ENCODE measurements at regions not wholly inside any gene's neighbourhood (a gene's known extent, or its start where the extent isn't known, plus 50 kb on each side); places are given as distances from the start of the nearest gene placed in this dataset.

DNA sequence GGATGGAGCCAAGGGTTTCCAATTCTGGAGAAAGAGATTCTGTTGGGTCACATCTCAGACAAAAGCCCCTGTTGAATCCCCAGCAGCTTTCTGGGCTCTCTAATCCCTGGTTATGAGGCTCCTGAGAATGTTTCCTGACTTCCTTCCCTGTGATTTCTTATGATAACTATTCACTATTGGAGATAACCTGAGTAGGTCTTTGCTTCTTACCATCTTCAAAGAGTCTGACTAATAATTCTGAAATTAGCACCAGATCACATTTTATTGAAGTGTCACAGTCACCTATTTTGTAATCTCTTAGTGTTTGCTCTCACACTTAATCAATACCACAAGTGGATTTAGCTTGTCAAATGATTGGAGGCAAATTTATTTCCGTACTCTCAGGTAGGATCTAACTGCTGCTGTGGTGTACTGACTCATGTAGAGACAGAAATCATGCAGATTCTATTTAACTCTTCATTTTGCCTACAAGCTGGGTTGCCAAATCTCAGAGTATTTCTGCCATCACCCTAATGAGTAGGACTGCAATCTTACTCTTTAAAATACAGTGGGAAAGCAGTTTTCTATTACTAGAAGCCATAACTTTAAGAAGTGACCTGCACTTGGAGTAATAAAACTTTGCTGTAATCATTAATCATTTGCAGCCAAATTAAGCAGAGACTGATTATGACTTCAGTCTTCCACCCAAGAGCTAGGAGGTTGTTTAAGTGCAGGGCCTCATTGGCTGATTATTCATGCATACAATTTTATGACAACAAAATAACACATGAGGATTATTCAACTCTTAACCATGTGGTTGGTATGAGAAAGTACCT lies 422.1 kb downstream of the EPM2A start:
- no peak for DNase-seq

DNA sequence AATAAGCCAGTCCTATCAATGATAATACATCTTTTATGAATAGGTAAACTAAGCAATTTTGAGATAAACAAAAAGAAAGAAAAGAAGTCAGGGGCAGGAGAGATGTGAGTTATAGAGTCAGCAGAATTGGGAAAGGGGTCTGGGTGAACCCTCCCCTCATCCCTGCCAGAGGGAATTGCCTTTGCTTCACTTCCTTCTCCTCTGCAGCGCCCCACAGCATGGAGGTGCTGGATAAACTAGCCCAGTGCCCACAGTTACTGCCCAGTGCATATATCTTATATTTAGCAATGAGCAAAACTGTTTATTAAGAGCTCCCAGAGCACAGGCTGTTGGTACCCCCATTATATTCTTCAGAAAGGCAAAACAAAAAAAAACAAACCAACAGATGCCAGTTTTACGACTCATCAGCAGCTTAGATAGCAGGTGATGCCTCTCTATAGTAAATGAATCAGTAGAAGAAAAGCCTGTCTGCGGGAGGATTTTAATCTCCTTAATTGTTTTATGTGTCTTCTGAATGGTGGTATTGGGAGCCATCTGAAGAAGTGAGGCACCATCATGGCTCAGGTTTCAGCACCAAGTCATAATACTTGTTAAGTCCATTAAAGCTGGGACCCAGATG lies 419.2 kb downstream of the EPM2A start:
- DNase-seq: no peak

DNA sequence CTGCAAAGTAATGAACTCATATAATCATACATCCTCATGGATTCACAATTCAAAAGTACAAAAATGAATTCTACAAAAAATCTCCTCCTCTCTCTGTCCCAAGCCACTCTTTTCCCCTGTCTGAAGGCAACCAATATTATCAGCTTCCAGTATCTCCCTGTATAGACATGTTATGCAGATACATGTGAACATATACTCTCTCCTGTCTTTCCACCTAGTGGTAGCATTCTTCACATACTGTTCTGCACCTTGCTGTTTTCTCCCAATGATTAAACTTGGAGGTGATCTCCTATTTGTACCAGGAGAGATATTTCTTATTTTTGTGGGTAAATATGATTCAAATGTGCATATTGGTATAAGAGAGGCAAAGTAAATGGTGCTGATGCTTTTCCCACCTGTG lies 416.4 kb downstream of the EPM2A start:
- no peak for DNase-seq

DNA sequence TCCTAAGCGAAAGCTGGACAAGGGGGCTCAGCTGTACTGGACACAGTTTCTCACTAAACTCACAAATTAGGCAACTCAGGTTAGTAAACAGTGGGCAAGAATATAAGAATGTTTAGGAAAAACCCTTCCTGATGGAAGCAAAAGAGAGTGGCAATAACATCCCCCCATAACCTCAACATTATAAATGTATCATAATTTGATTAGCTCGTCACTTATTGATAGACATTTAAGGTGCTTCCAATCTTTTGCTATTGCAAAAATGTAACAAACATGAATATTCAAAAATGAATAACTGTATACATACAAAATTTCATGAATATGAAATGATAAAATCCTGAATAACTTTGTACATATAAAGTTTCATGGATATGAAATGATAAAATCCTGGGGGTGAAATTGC lies 415.7 kb downstream of the EPM2A start:
- no peak for DNase-seq

DNA sequence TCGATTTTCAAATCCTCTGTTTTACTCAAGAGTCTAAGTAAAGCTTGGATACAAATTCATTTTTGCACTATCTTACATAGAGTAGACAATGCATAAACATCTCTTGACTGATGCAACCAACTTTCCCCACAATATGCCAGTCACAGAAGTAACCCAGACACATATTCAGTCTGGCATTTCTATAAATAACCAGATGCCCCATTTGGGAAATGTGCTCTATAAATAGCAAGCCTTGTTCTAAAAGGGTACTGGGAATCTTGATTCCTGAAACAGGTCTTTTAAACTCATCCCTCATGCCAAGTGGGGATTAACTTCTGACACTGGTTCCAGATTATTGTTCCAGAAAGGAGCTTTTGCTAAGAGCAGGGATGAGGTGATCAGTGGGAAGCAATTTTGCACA lies 411.7 kb downstream of the EPM2A start:
- no peak for DNase-seq

DNA sequence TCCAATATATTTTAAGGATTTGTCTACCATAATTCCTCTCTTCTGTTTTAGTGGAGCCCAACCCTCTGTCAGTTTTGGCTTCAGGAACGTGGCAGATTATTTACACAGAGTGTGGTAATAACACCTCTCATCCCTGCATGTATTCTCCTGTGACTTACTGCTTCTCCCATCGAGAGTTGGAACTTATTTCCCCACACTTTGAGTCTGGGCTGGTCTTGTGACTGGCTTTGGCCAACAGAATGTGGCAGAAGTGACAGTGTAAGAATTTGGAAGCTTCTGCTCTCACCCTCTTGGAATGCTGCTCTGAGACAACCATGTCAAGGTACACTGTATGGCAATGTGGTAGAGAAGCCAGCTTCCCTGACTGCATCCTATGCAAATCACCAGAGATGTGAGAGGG lies 407.7 kb downstream of the EPM2A start:
- no peak for DNase-seq

DNA sequence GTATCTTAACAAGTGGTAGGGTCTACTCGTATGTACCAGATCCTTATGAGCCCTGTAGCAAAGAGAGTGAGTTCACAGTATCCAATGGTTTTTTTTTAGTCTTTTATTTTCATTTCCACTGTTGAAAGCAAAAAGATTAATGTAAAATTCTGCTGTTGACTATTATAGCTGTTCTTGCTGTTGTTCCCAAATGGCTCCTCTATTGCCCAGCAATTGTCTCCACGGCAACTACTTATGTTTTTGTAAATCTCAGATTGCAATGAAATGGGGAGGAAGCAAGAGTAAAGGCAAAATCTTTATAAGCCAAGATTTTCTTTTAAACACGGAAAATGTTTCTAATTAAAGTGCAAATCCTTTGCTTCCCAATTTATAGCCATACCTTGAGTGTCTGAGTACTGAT lies 406.1 kb downstream of the EPM2A start:
- no peak for DNase-seq

DNA sequence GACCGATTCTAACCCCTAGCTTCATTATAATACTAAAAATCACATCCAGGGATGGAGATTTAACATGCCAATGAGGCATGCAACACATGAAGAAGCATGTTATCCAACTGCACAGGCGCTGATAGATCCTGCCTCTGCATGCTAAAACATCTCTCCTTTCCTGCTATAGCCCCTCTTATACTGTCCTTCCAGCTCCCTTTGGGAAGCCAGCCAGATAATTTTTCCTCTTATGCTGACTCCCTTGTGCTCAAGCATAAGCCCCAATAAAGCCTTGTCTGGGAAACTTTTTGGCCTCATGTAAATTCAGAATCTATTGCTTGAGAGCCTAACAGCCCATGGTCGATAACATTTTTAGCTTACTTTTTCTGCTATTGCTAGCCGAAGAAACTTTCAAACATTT lies 404.3 kb downstream of the EPM2A start:
- no peak for DNase-seq

DNA sequence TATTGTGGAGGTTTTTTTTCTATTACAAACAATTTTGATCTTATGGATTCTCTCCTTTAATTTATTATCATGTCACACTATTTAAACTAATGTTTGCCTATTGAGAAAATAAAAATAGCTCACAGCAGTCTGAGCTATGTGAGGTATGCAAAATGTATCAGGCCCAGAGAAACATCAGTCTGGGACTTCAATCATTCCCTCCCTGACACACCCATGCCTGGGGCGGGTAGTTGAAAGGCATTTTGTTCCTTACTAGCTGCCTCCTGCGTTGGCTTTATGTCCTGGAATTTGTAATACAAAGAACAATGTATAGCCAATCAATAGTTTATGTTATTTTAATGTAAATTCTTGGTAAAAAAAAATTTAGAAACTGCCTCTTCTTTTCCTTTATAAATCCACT lies 403.3 kb downstream of the EPM2A start:
- DNase-seq: no peak

DNA sequence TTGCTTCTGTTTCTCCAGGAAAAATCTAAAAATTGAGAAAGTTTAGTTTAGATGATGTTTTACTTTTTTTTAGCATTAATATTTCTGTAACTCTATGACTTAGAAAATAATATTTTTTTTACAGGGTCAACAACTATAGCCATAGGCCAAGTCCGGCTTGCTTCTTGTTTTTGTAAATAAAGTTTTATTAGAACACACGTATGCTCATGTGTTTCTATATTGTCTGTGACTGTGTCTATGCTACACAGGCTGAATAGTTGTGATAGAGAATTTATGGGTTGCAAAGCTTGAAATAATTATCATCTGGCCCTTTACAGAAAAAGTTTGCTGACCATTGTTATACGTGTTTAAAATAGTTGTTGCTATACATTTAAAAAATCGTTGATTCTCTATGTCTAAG lies 399.2 kb downstream of the EPM2A start:
- no peak for DNase-seq

DNA sequence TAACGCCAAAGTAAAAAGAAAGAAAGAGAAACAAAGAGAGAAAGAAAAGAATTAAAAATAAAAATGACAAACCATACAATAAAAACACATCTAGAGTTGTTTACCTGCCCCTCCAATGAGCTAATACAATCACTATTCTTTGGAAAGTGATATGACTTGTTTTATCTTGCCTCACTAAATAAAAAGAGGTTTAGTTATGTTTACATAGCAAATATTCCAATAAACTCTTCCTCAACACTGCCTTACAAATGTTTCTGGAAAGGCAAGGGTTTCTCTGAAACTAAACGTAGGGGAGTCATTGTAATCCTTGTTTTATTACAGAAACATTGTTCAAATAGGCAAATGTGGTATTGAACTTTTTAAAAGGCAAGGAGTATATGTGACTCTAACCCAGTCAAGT lies 396.2 kb downstream of the EPM2A start:
- DNase-seq: no peak

DNA sequence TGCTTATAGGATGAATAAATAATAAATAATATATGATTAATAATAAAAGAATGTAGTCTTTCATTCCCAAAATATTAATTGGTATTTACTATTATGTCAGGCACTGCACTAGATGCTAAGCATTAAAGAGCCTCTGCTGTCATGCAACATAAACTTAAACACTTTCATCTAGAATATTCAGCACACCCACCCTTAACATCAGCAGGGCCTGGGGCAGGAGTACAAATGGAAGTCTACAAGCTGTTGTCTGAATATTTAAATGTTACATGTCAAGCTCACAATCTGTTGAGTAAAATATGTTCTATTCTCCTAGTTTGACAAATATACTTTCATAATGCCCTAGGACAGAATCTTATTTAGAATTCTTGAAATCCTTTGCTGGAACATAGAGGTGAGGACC lies 395.1 kb downstream of the EPM2A start:
- no peak for DNase-seq

DNA sequence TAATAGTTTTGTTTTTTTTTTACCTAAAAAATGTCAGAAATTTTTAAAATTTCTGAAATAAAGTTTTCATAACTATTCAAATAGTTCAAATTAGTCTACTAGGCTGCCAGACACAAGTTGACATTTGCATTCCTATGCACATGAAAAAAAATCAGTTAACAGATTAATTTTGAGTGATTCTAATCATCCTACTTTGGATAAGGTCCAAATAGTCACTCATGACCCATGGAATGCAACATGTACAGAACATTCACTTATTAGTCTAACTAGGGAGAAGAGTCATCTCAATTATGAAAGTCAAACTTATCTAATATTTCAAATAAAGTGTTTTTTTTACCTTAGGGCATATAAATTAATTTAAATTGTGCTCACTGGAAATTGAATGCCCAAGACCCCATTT lies 390.2 kb downstream of the EPM2A start:
- no peak for DNase-seq

DNA sequence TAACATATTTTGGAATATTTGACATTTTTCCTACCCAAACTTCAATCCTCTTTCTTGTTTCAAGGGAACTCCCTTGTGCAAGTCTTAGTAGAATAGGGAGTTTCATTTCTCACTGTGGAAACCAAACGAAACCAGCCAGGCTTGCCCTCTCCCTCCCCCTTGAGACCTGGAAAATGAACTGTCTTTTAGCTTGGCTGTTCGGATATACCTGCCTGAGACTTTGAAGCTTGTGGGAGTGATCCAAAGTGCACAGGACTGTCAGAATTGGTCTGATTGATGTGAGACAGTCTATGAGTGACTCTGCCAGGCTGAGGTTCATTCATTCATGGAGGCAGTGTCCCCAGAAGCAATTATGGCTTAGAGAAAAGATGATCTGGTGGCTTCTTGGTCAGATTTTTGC lies 388.1 kb downstream of the EPM2A start:
- DNase-seq: no peak

DNA sequence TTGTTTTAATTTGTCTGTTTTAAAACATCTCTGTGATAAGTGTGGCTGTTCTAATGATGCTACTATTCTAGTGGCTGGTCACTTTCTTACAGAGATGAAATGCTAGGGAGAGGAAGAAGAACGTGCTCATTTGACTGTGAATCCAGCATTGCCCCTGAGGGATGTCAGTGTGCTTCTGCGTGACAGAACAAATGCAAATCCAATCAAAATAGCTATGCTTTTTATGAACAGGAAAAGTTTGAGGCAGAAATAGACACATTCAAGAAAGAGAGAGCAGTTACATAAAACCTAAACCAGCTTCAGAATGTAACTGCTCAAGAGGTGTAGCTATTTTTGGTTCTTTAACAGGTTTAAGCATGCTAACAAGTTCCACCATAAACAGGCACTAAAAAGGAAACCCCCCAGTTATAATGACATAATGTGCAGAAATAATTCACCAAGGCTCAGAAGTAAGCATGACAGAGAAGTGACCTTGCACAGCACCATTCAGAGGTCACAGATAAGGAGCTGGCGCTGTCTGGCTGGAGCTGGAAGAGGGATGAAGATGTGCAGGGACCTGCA lies 385.3 kb downstream of the EPM2A start:
- no peak for DNase-seq

DNA sequence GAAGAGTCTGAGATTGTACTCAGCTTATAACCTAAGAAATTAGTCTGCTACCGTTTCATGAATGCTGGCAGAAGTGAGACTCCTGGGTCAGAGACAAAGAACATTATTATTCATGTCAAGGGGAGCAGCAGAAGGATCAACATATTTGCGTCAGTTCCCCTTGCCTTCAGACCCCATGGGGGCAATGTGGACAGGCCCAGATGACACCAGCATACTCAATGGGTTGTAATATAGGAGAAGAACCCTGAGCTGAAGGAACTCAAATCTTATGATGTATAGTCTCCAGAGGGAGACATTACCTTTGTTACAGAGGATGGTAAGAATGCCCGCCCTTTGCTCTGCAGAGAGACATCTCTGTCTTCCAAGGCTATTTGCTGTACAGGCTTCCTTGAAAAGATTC lies 384.4 kb downstream of the EPM2A start:
- no peak for DNase-seq

DNA sequence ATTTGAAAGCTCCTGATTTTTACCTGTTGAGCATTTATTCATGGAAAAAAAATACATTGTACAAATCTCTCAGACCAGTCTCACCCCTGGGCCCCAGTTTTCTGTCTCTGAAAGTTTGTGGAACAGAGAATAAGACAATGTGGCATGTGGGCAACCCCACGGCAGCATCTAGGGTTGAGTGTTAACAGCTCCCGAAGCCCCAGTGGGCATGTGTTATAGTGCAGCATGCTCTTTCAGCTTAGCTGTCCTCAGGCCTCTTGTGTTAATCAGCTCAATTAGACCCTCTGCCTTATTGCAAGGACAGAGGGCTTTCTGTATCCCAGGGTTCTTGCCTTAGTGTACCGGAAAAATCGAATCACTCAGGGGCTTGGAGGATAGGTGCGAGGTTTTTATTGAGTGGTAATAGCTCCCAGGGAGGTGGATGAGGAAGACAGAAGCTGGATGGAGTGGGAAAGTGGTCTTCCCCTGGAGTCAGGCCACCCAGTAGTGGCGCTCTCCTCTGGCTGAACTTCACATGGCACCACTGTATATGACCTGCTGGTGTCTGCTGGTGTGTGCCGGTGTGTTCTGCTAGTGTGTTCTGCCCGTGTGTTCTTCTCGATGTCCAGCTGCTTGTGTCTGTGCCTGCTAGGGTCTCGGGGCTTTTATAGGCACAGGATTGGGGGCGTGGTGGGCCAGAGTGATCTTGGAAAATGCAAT lies 382.8 kb downstream of the EPM2A start:
- no peak for DNase-seq

DNA sequence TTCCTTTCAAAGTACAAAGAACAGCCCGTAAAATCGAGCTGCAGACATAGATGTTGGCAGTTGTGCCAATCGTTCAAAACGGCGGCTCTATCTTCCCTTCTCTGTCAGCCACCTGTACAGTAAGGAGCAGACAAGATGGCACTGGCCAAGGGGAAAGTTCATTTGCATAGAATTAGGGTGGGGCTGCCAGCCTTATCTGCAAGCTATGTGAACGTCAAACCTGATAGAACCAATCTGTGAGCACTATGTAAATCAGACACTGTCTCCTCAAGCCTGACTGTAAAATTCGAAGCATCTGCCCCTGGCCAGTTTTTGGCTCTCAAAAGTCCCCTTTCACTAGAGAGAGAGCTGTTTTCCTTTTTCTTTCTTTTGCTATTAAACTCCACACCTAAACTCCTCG lies 374.5 kb downstream of the EPM2A start:
- DNase-seq: no peak

DNA sequence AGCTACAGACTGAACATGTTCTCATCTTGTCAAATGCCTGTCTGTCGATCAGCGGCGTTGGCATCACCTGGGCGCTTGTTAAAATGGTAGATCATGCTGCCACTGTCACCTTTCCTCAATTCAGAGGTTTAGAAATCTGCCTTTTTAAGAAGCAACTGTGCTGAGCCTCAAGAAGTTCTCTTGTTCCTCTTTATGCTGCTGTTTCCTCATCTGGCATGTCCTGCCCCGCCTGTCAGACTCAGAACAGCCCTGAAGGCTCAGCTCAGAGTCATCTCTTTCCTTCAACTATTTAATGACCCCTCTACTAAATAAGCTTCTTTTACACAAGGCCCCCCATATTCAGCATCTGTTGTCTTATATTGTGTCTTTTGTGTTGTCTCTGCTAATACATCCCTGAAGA lies 368.2 kb downstream of the EPM2A start:
- no peak for DNase-seq

DNA sequence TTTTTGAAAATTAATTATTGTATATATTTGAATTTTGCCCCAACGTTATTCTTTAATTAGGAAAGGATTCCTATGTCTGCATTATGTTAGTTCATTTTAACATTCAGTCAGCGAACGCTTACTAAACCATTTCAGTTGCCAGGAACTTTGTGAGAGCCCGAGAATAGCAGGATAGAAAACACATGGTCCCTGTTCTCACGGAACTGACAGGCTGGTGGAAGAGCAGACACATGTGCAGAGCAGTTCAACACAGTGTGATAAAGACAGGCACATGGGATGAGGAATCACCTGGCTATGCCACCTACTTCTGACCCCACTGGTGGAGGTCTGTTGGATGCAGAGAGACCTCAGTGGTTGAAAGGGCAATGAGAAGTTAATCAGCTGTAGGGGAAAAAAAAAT lies 367.2 kb downstream of the EPM2A start:
- no peak for DNase-seq

DNA sequence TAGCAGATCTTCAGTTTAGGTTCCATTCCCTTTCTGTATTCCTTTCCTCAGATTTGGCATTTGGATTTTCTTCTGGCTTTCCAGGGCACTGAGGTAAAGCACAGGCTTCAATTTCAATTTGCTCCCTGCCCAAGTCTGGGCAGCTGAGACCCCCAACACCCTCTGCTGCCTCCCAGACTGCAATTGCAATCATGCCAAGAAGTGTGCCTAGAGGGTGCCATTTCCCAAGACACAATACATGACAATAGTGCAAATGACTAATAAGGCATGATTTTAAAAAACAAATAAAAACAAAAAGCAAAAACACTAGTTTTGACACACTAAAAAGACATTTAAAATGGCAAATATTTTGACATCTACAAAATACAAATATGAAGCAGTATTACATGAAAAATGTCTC lies 364.8 kb downstream of the EPM2A start:
- DNase-seq: no peak

DNA sequence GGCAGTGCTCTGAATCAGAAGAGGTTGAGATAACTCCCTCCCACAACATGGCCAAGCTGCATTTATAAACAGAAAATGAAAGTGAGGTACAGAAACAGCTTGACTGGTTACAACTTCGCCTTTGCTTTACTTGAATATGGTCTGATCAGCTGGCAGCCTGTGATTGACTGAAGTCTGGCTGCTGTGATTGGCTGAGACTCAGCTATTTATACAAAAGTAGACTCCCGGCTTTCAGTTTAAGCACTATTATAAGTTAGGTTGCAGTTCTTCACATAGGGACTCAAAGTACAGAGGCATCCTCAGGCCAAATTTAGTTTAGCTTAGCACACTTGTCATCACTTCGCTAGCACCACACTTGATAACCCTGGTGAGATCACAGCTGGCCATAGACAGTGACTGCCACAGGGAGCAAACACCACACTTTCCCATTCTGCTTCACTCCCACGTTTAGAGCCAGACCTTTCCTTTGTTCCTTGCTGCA lies 362.6 kb downstream of the EPM2A start:
- DNase-seq: no peak

DNA sequence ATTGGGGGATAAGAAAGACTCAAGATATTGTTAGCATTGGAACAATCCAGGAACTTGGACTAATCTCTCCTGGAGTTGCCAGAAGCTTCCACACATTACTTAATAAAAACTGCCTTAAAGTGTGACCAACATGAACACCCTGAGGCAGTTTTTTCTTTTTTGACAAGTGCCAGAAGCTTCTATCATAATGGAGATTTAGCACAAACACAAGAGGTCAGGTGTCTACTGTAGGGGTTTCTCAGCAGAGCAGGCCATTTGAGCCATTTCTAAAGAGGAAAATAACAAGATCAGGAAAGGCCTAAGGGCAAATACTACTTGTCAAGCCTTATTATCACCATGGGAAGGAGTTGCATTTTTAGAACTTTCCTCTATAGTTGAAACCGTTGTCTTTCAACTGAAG lies 361.5 kb downstream of the EPM2A start:
- DNase-seq: no peak

DNA sequence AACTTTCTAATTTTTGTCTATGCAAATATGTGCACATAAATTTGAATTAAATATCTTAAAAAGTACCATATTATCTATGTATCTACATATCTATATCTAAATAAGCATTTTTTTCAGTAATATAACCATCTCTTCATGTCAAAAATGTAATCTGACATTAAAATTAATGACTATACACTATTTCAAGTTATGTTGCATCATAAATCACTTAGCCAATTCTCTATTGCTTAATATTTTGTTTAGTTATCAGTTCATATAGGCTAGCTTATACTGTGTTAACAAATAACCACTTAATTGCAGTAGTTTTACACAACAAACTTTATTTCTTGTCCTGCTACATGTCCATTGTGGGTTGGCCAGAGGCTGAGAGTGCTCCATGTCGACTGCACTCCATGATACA lies 360.8 kb downstream of the EPM2A start:
- no peak for DNase-seq
